ENCODE measurements at regions not wholly inside any gene's neighbourhood (a gene's known extent, or its start where the extent isn't known, plus 50 kb on each side); places are given as distances from the start of the nearest gene placed in this dataset.

DNA sequence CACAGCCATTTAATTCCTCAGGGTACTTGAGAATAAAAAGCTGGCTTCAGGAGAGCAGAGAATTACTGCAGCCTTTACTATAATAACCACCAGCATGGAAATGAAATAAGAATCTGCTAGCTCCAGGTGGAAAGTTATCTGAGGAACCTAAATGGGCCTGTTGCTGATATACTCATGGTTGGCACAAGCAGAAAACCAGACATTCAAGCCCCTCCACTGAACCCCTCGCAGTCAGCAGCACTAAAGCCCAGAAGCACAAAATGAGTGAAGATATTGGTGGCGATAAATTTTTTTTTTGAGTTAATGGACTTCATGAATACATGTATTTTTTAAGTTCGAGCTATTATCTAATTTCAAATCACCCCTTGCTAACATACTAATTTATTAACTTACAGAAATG is 303.9 kb upstream of the NRP1 start:
- Mint-ChIP-seq H3K4me3 (no peak overlapping the region), H3K9me3 (peaks cover 3 to 21% (median 7%) of the 10 kb centered on the region in 7 donors), H3K27ac (no peak overlapping the region), H3K36me3 (no peaks in the 10 kb centered on the region), H3K4me1 (no peaks in the 10 kb centered on the region), H3K27me3 (ENCODE audit: low read depth in 3 of 3) (peaks cover 0 to 5% (median 2%) of the 10 kb centered on the region in 3 donors)
- Histone ChIP-seq H3K4me1 (ENCODE audit: control insufficient read depth in 1 of 2, insufficient read depth in 2 of 2, low read length in 2 of 2) (no peaks in the 10 kb centered on the region), H3K9me3 (replicated peaks in 1 of 2; ENCODE audit: control insufficient read depth in 1 of 2, insufficient read depth in 1 of 2, low read length in 2 of 2) (peaks cover 0 to 6% of the 10 kb centered on the region in 2 donors), H3K4me2 (replicated peaks; ENCODE audit: extremely low read depth, low read length, poor library complexity, severe bottlenecking) (no peak overlapping the region), H3K9ac (ENCODE audit: insufficient read depth, low read length, poor library complexity, severe bottlenecking) (no peak overlapping the region), H3K27ac (ENCODE audit: low read depth in 1 of 2, low read length in 2 of 2) (no peak overlapping the region), H4K20me1 (ENCODE audit: insufficient read depth, low read length) (no peaks in the 10 kb centered on the region), H3K36me3 (replicated peaks in 1 of 2; ENCODE audit: control insufficient read depth in 1 of 2, insufficient read depth in 2 of 2, low read length in 2 of 2) (no peaks in the 10 kb centered on the region), H3K27me3 (ENCODE audit: control insufficient read depth in 2 of 2, insufficient read depth in 2 of 2, low read length in 2 of 2) (no peaks in the 10 kb centered on the region), H3K79me2 (ENCODE audit: insufficient read depth, low read length) (no peaks in the 10 kb centered on the region), H3K4me3 (replicated peaks in 1 of 3; ENCODE audit: low read depth in 2 of 3, low read length in 3 of 3) (no peak overlapping the region), H2AFZ (ENCODE audit: insufficient read depth, low read depth, low read length, poor library complexity, severe bottlenecking) (no peak overlapping the region)
- no CpG with 5 or more reads among the region's 3 CpGs for whole genome bisulfite sequencing (ENCODE audit: insufficient coverage)
- intact Hi-C loops (cut with micrococcal nuclease) = no loop called here
- no peak for DNase-seq
- TF ChIP-seq, protein P1, sequence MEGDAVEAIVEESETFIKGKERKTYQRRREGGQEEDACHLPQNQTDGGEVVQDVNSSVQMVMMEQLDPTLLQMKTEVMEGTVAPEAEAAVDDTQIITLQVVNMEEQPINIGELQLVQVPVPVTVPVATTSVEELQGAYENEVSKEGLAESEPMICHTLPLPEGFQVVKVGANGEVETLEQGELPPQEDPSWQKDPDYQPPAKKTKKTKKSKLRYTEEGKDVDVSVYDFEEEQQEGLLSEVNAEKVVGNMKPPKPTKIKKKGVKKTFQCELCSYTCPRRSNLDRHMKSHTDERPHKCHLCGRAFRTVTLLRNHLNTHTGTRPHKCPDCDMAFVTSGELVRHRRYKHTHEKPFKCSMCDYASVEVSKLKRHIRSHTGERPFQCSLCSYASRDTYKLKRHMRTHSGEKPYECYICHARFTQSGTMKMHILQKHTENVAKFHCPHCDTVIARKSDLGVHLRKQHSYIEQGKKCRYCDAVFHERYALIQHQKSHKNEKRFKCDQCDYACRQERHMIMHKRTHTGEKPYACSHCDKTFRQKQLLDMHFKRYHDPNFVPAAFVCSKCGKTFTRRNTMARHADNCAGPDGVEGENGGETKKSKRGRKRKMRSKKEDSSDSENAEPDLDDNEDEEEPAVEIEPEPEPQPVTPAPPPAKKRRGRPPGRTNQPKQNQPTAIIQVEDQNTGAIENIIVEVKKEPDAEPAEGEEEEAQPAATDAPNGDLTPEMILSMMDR (IDR thresholded peaks at IDR 0.05) = no peak

- Histone ChIP-seq H3K27ac (ENCODE audit: low read depth in 1 of 2, low read length in 2 of 2) (no peak overlapping the region), H3K27me3 (ENCODE audit: control insufficient read depth in 2 of 2, insufficient read depth in 2 of 2, low read length in 2 of 2) (no peaks in the 10 kb centered on the region), H3K4me1 (ENCODE audit: control insufficient read depth in 1 of 2, insufficient read depth in 2 of 2, low read length in 2 of 2) (no peaks in the 10 kb centered on the region), H3K36me3 (replicated peaks in 1 of 2; ENCODE audit: control insufficient read depth in 1 of 2, insufficient read depth in 2 of 2, low read length in 2 of 2) (no peaks in the 10 kb centered on the region), H3K79me2 (ENCODE audit: insufficient read depth, low read length) (no peaks in the 10 kb centered on the region), H3K4me3 (replicated peaks in 1 of 3; ENCODE audit: low read depth in 2 of 3, low read length in 3 of 3) (no peak overlapping the region), H3K4me2 (replicated peaks; ENCODE audit: extremely low read depth, low read length, poor library complexity, severe bottlenecking) (no peak overlapping the region), H2AFZ (ENCODE audit: insufficient read depth, low read depth, low read length, poor library complexity, severe bottlenecking) (no peak overlapping the region), H3K9ac (ENCODE audit: insufficient read depth, low read length, poor library complexity, severe bottlenecking) (no peak overlapping the region), H3K9me3 (replicated peaks in 1 of 2; ENCODE audit: control insufficient read depth in 1 of 2, insufficient read depth in 1 of 2, low read length in 2 of 2) (peaks cover 0 to 6% of the 10 kb centered on the region in 2 donors), H4K20me1 (ENCODE audit: insufficient read depth, low read length) (no peaks in the 10 kb centered on the region)
- Mint-ChIP-seq H3K27me3 (ENCODE audit: low read depth in 3 of 3) (peaks cover 0 to 6% (median 2%) of the 10 kb centered on the region in 3 donors), H3K9me3 (peaks cover 3 to 21% (median 7%) of the 10 kb centered on the region in 7 donors), H3K4me1 (no peaks in the 10 kb centered on the region), H3K36me3 (no peaks in the 10 kb centered on the region), H3K27ac (no peak overlapping the region), H3K4me3 (no peak overlapping the region)
- no peak for DNase-seq
- no CpG with 5 or more reads among the region's 6 CpGs for WGBS (ENCODE audit: insufficient coverage)
- TF ChIP-seq, protein P1 (IDR thresholded peaks at IDR 0.05) = no peak
- intact Hi-C loops (cut with micrococcal nuclease) = no loop called here
Measured at GRCh38 chr10:33635967-33636515, 301.6 kb upstream of the NRP1 start.

Data from CD14-positive monocyte (primary cell).